ENCODE measurements at regions not wholly inside any gene's neighbourhood (a gene's known extent, or its start where the extent isn't known, plus 50 kb on each side); places are given as distances from the start of the nearest gene placed in this dataset.

DNA sequence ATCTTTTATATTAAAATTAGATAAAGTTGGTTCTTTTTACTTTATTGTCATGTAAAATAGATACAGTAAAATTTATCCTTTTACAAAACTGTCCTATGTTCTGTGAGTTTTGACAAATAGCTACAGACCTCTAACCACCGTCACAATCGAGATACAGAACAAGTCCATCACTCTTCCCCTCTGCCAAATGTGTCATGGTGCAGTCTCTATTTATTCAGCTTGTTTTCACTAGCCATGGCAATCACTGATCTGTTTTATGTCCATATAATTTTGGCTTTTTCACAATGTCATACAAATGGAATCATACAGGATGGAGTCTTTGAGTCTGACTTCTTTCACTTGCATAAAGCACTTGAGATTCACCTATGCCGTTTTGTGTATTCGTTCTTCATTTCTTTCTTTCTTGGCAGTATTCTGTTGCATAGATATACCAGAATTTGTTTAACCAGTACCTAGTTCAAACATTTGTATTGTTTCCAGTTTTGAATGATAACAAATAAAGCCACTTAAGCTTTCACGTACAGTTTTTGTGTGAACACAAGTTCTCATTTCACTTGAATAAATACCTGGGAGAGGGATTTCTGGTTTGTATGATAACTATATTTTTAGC, 273.2 kb upstream of the MPDZ start:
- BruUV-seq (replicated peaks): no TSS peak
- FAIRE-seq: no peak

More for the DNA sequence above, 273.2 kb upstream of the MPDZ start:
- Histone ChIP-seq H3K9me3 (ENCODE audit: low read length) (no peaks in the 10 kb centered on the region), H3K4me3 (replicated peaks in 1 of 3; ENCODE audit: insufficient read depth in 1 of 3, low read depth in 2 of 3, low read length in 3 of 3) (no peak overlapping the region), H3K9ac (ENCODE audit: insufficient read depth, low read depth, low read length) (no peak overlapping the region), H3K27me3 (ENCODE audit: control insufficient read depth in 1 of 2, insufficient read depth in 2 of 2, low read length in 2 of 2) (no peaks in the 10 kb centered on the region), H3K4me2 (ENCODE audit: low read depth, low read length) (no peak overlapping the region), H2AFZ (ENCODE audit: low read length) (no peak overlapping the region), H3K4me1 (ENCODE audit: insufficient read depth, low read length) (no peaks in the 10 kb centered on the region), H4K20me1 (ENCODE audit: insufficient read depth, low read length) (no peaks in the 10 kb centered on the region), H3K27ac (ENCODE audit: extremely low read length, insufficient read depth, low read length) (no peak overlapping the region), H3K79me2 (ENCODE audit: insufficient read depth, low read length) (no peaks in the 10 kb centered on the region), H3K36me3 (replicated peaks in 1 of 2; ENCODE audit: control insufficient read depth in 1 of 2, insufficient read depth in 2 of 2, low read length in 2 of 2) (no peaks in the 10 kb centered on the region)
- TF ChIP-seq NR2C2 (CRISPR knock-in tag; IDR thresholded peaks at IDR 0.05; ENCODE audit: borderline replicate concordance) (no peak), ETV5 (CRISPR knock-in tag; IDR thresholded peaks at IDR 0.05; ENCODE audit: borderline replicate concordance) (no peak), KLF9 (CRISPR knock-in tag; IDR thresholded peaks at IDR 0.05; ENCODE audit: low read depth) (no peak), BRF2 (CRISPR knock-in tag; IDR thresholded peaks at IDR 0.05) (no peak), ZNF570 (CRISPR knock-in tag; IDR thresholded peaks at IDR 0.05; ENCODE audit: borderline replicate concordance) (no peak), SOX6 (IDR thresholded peaks at IDR 0.05) (no peak), SOX6 (CRISPR knock-in tag; IDR thresholded peaks at IDR 0.05) (no peak), PHF21A (CRISPR knock-in tag; IDR thresholded peaks at IDR 0.05) (no peak), ZNF547 (CRISPR knock-in tag; IDR thresholded peaks at IDR 0.05) (no peak), ADNP (CRISPR knock-in tag; IDR thresholded peaks at IDR 0.05) (no peak), ZNF552 (CRISPR knock-in tag; IDR thresholded peaks at IDR 0.05; ENCODE audit: borderline replicate concordance) (no peak), U2AF2 (IDR thresholded peaks at IDR 0.05; ENCODE audit: low read depth, low read length) (no peak), PHB2 (IDR thresholded peaks at IDR 0.05; ENCODE audit: partially characterized antibody) (no peak), ZNF577 (CRISPR knock-in tag; IDR thresholded peaks at IDR 0.05; ENCODE audit: borderline replicate concordance, low read depth) (no peak), FOXO1 (CRISPR knock-in tag; IDR thresholded peaks at IDR 0.05) (no peak)
- TF ChIP-seq, protein P1, sequence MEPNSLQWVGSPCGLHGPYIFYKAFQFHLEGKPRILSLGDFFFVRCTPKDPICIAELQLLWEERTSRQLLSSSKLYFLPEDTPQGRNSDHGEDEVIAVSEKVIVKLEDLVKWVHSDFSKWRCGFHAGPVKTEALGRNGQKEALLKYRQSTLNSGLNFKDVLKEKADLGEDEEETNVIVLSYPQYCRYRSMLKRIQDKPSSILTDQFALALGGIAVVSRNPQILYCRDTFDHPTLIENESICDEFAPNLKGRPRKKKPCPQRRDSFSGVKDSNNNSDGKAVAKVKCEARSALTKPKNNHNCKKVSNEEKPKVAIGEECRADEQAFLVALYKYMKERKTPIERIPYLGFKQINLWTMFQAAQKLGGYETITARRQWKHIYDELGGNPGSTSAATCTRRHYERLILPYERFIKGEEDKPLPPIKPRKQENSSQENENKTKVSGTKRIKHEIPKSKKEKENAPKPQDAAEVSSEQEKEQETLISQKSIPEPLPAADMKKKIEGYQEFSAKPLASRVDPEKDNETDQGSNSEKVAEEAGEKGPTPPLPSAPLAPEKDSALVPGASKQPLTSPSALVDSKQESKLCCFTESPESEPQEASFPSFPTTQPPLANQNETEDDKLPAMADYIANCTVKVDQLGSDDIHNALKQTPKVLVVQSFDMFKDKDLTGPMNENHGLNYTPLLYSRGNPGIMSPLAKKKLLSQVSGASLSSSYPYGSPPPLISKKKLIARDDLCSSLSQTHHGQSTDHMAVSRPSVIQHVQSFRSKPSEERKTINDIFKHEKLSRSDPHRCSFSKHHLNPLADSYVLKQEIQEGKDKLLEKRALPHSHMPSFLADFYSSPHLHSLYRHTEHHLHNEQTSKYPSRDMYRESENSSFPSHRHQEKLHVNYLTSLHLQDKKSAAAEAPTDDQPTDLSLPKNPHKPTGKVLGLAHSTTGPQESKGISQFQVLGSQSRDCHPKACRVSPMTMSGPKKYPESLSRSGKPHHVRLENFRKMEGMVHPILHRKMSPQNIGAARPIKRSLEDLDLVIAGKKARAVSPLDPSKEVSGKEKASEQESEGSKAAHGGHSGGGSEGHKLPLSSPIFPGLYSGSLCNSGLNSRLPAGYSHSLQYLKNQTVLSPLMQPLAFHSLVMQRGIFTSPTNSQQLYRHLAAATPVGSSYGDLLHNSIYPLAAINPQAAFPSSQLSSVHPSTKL (CRISPR knock-in tag; IDR thresholded peaks at IDR 0.05): no peak
- TF ChIP-seq, protein P2, sequence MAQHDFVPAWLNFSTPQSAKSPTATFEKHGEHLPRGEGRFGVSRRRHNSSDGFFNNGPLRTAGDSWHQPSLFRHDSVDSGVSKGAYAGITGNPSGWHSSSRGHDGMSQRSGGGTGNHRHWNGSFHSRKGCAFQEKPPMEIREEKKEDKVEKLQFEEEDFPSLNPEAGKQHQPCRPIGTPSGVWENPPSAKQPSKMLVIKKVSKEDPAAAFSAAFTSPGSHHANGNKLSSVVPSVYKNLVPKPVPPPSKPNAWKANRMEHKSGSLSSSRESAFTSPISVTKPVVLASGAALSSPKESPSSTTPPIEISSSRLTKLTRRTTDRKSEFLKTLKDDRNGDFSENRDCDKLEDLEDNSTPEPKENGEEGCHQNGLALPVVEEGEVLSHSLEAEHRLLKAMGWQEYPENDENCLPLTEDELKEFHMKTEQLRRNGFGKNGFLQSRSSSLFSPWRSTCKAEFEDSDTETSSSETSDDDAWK (CRISPR knock-in tag; IDR thresholded peaks at IDR 0.05): no peak
- TF ChIP-seq, protein P3, sequence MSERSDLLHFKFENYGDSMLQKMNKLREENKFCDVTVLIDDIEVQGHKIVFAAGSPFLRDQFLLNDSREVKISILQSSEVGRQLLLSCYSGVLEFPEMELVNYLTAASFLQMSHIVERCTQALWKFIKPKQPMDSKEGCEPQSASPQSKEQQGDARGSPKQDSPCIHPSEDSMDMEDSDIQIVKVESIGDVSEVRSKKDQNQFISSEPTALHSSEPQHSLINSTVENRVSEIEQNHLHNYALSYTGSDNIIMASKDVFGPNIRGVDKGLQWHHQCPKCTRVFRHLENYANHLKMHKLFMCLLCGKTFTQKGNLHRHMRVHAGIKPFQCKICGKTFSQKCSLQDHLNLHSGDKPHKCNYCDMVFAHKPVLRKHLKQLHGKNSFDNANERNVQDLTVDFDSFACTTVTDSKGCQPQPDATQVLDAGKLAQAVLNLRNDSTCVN (CRISPR knock-in tag; IDR thresholded peaks at IDR 0.05; ENCODE audit: borderline replicate concordance): no peak
- intact Hi-C loops (cut with micrococcal nuclease; ENCODE audit: unreplicated experiment): no loop called here
- ATAC-seq: no peak
- ChIA-PET POLR2A (no interaction called here), CTCF (ENCODE audit: low intra/inter-chr PET ratio, low total read pairs) (no interaction called here)
- 3% methylated on average over 5 of the region's 5 CpGs for WGBS (ENCODE audit: low lambda C conversion rate)
- in situ Hi-C loops (cut with HindIII; ENCODE audit: extremely low pct_ligation_motif_present, low pct_unique_long_range_greater_than_20kb): no loop called here
- no peak for DNase-seq (ENCODE audit: low spot score)
